Activated CD4-positive, CD25-positive, alpha-beta regulatory T cell treated with anti-CD3 and anti-CD28 coated beads, Interleukin-2, amount 50 U/mL, for 16 hours (primary cell): ENCODE measurements at regions not wholly inside any gene's neighbourhood (a gene's known extent, or its start where the extent isn't known, plus 50 kb on each side); places are given as distances from the start of the nearest gene placed in this dataset.
"Not testable (repeated sequence)": the region's sequence is repeated elsewhere in the genome, so short reads cannot be mapped to it uniquely, and the experiment has no call there.

Experiments used
- DNase-seq: peaks from one replicate; pipeline ENCODE4 v3.0.0-alpha.2; 2020; ENCODE audit warnings: low read depth, low spot score

DNA sequence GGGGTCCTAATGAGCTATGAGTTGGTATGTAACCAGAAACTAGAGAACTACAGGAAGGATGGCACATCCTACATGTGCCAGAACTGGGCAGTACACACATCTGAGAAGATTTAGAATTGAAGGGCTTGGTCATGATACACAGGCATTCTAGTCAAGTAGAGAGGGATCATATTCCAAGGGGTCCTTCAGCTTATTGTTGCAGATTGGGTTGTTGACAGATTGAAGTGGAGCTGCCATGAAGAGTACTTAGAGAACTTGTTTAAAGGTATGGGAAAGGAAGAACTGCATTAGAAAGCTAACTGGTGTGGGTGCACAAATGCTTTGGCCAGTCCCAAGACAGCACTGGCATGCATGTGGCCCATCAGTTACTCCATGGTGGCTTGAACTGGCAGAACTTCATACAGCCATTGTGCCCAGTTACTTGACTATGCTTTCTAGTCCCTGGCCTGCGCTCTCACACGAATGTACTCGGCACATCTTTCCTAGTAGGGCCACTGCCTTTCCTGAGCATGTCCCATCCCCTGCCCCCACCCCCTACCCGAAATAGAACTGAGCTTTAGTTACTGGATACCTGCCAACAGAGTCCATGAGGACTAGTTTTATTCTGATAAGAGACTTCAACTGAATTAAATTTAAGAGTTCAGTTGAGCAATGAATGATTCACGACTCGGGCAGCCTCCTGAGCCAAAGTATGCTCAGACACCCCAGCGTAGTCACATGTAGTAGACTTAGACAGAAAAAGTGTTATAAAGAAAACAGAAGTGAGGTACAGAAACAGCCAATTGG lies 64.0 kb downstream of the CCNG2 start:
- DNase-seq = no peak

DNA sequence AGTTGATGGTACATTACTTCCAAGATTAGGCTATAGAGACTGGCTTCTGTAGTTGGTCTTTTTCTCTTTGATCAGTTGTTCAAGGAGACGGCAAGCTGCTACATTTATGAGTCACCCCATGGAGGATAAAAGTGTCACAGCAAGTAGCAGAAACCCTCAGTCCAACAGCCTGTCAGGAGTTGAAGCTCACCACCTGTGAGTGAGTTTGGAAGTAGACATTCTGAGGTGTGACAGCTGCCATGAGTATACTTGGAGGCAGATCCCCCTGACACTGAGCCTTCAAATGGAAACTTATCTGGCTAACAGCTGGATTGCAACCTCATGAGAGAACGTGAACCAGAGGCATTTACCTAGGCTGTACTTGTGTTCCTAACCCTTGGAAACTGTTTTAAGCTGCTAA lies 68.0 kb downstream of the CCNG2 start:
- no peak for DNase-seq

DNA sequence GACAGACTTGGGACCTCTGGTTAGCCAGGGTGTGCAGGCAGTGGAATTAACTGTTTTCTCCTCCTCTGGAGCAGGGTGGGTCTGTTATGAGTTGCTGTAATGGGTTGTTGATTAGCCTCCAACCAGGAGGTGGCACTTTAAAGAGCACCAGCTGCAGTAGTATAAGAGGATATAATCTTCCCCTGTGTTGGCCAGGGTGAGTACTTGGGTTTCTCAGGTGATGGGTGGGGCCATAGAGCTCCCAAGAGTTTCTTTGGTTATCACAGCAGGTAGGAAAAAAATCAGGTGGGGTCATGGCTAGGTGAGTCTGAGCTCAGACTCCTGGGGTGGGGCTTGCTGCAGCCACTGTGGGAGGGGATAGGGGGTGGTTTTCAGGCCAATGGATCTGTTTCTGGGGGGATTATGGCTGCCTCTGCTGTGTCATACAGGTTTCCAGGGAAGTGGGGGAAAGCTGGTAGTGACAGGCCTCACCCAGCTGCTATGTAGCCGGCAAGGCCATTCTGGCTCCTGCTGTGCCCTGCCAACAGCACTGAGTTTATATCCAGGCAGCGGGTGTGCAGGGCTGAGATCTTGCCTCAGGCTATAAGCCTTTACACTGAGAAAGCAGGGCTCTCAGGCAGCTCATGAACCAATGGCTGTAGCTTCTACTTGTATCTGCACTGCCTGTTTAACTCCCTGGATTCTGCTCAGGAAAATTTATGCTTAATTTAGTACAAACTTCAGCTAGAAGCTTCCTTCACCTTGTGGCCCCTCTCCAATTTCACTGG lies 70.1 kb downstream of the CCNG2 start:
- DNase-seq = no peak

DNA sequence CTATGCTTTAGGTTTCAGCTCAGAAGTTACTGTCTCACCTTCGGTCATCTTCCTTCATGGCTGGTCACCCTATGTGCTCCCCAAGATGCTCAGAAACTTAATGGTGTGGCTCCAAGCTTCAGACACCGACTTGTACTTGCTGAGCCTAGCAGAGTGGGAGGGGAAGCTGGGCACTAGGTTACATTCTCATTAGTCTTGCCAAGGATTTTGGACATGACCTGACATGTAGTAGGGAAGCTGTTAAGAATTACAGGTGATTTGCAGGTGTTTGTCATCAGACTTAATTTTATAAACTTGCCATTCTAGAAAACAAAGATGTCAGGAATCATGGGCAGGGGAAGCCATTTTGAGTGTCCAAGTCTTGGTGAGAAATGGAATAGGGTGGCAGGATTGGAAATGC lies 72.4 kb downstream of the CCNG2 start:
- no peak for DNase-seq

DNA sequence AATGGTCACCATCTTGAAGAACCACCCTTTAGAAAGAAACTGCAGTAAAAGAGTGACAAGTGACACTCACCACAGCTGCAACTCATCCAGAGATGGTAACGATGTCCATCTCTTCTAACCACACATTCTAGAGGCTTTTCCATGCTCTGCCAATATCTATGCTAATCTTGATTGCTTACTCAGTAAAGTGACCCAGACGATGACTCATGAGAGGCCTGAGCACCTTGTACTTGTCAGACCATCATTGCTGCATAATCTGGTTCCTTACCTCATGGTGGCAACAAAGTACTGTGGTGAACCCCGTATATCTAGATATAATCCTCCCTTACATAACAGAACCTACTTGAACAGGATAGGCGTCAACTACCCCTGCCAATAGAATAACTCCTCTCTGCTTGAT lies 75.6 kb downstream of the CCNG2 start:
- DNase-seq = no peak

DNA sequence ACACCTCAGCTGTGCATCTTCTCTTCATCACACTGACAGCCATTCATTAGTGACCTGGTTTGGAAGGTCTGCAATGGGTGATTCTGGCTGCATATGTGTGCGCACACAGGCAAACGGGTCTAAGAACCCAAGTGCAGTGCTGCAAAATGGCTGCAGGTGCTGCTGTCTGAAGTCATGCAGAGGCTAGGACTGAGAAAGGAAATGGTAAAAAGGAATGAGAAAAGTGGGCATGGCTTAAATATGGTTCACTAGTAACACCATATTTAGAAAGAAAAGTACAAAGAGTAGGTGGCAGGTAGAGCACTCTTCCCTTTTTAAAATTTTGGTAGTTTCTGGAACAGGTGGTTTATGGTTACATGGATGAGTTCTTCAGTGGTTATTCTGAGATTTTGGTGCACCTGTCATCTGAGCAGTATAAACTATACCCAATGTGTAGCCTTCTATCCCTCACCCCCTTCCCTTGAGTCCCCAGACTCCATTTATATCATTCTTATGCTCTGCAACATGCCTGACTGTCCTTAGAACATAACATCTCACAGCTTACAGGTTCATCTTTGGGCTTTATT lies 78.4 kb downstream of the CCNG2 start:
- no peak for DNase-seq

DNA sequence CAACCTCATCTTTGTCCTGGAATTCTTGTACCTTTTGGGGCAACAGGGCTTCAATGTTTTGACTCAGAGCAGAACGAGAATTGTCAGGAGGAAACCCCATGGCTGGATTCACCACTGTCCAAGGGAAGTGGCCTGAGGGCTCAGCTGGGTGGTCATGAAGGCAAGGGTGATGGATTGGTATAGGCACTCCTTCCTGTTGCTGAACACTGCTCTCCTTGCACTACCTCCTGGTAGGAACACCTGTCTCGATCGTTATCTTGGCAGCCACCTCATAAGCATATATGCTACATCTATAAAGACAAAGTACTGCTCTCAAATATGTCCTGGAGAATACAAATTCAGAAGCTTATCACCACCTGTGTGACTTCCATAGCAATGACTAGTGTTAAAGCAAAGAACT lies 79.8 kb downstream of the CCNG2 start:
- no peak for DNase-seq

DNA sequence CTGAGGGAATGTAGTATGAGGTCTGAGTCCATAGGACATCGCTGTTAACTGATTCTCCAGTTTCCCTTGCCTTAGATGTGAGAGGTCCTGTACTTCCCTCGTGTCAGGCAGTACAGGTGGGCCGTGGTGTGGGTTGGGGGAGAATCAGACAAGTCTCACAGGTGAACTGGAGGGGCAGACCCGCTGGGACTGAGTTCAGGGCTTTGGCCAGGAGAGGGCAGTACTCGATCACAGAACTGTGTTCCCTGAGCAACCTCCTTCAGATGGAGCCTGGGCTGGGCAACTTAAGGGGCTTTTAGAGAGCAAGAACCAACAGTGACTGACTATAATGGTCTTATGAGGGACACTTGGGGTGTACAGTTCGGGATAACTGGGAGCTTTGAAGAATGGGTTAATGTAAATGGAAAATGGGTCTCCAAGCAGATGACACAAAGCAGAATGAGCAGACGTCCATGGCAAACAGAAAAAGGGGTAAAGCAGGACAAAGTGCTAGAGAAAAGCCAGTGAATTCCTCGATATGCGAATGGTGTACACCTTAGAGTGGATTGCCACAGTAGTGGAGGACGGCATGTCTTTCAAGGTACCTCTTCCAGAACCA lies 83.6 kb downstream of the CCNG2 start:
- DNase-seq = peak; percentile 18

DNA sequence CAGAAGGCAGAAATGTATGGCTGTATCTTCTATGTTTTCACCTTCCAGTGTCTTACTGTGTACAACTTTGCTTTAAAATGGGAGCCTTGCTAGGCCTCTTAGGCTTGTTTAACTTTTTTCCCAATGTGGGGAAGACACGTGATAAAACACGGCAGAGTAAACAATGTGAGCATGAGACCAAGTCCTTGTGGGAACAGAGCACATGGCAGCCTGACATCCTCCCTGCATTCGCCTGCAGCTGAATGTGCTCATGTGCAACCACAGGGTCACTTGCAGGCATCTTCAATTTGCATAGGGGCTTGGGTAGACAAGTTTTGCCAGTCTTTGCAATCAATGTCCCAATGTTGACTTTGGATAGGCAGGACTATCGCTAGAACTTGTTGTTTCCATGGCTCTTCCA lies 91.8 kb downstream of the CCNG2 start:
- no peak for DNase-seq

DNA sequence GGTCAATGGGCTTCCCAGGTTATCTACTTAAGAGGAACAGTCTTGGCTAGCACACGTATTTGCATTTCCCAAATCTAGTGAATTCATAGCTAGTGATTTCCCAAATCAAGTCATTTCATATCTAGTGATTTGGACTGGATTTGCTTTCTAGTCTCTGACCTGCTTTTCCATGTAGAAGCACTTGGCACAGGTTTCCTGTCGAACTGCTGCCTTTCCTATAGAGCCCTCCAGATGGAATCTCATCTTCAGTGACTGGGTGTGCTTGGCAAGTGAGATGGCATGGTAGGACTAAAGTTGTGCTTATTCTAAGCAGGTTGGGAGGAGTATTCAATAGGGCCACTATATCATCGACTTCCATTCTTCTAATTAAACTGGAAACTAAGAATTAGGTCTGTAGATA lies 94.7 kb downstream of the CCNG2 start:
- DNase-seq = no peak

DNA sequence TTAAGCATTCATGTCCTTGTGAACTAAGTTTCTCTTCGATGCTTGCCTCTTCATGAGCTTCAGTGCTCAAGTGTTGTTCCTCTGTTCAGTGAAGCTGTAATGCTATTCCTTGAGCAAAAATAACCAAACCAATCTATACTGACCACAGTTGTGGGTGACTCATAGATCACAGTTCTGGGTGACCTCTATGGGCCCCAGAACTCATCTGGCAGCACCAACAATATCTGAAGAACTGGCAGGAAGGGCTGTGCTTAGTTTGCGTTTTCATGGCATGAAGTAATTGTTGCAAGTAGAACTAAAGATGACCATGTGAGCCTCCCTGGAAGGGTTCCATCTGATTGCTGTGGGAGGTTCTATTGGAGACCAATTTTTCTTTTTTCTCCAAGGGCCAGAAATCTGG lies 106.2 kb downstream of the CCNG2 start:
- no peak for DNase-seq

DNA sequence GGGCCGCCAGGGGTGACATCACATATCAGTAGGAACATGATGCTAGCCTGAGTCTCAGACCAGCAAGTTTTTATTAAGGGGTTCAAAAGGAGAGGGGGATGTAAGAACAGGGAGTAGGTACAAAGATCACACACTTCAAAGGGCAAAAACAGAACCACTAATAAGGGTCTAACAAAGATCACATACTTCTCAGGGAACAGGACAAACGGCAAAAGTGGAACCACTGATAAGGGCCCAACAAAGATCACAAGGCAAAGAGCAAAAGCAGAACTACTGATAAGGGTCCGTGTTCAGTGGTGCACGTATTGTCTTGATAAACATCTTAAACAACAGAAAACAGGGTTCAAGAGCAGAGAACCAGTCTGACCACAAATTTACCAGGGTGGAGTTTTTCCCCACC lies 107.0 kb downstream of the CCNG2 start:
- DNase-seq = not testable (repeated sequence)

DNA sequence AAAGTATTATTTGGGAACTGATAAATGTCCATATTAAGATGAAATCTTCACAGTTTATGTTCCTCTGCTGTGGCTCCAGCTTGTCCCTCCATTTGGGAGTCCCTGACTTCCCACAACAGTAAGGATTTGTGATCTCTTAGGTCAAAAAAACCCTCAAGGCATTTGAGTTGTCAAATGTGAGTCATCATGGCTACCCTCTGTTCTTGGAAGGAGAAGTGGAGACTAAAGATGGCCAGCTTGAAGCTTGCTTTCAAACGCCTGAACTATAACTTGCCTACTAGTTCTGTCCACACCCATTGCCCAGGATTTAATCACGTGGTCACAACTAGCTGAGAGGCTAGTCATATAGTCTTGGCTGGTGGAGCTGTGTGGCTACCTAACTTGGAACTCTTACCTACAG lies 107.8 kb downstream of the CCNG2 start:
- DNase-seq = no peak

DNA sequence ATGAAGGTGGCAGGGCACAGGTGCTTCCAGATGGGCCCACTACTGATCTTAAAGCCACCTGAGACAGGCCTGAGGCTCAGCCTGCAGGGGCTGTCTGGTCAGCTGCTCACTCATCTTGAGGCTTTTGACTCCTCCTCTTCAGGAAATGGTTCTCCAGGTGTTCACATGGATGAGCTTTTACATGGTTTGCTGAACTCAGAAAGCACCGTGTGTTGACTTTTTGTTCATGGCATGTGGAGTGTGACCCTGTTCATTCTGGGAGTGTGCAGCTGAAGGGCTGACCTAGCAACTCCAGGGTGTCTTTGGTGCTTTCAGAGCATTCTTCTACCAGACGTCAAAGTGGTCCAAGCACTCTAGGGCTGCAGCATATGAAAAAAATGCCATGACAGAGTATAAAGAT lies 111.1 kb downstream of the CCNG2 start:
- DNase-seq = no peak

DNA sequence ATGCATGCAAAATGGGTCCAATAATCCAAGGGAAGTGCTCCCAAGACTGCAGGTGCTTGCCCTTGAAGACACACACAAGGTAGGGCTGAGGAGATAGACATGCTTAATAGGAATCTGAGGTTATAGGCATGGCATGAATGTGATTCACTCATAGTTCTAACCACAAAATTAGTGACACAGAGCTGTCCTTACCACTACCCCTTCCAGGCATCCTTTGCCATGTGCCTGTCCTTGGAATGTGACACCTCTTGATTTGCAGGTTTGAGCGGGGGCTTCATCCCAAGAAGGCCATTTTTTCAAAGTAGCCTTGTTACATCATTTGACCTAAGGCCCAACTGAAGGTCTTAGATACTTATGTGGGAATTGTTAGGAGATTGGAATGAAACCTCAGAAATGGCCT lies 112.5 kb downstream of the CCNG2 start:
- no peak for DNase-seq

DNA sequence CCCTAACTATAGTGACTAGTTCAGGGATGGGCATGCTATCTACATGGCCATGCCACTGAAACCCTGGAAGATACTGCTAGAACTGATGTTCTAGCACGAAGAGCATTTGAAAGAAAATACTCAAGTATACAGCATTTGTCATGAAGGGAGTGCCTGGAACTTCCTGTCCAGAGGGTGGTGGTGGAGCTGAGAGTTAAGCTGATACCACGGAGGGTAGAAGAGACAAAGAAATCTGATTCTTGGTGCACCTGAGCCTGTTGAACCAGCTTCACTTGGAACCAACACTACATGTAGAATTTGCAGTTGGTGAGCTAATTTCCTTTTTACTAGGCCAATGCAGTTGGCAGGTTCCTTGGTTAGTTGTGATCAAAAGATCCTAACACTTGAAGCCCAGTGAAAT lies 116.4 kb downstream of the CCNG2 start:
- DNase-seq = no peak

DNA sequence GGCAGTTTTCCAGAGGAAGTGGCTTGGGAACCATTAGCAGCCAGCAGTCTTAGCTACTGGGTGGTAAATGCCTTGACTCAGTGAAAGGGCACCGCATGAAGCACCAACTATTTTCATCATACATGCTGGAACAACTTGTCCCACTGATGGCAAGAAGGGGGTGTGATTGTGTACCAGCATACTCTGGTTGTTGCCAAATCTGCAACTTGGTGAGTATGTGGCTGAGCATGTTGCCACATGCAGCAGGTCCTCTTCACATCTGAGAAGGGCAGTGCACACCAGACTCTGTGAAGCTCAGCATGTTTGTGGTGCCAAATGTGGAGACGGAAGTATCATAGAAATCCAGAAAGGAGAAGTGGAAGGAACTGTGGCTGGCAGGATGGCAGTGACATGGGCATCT lies 122.1 kb downstream of the CCNG2 start:
- DNase-seq = not testable (repeated sequence)

DNA sequence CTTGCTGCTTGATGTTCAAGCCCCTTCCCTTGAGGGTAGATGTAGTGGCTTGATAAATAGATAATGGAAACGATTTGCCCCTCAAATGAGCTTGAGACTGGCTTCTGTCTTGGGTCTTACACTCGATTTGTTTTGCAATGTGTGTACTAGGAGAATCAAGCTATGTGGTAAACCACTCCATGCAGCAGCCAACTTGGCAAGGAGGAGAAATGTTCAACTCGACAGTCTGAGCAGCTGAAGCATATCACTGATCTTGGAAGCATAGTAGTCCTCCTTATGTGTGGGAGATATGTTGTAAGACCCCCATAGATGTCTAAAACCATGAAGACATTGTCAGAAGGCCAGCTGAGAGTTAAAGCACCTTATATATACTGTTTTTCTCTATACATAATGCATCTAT lies 125.3 kb downstream of the CCNG2 start:
- DNase-seq = no peak

DNA sequence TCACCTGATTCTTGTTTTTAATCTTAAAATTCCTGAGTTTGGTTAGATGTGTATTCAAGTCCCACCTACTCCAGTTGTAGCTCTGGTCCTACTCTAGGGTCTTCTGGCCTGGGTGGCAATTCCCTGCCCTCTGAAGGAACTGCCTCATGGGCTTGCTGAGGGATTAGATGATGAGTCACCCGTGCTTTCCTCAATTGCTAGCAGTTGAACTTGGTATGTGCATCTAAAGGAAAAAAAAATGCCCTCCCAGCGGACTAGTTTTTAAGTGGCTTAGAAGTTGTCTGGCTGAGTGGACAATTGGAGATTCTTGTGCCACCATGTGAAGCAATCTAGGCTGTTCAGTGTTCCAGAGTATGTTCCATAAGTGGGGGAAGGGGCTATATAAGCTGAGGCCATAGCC lies 127.0 kb downstream of the CCNG2 start:
- no peak for DNase-seq

DNA sequence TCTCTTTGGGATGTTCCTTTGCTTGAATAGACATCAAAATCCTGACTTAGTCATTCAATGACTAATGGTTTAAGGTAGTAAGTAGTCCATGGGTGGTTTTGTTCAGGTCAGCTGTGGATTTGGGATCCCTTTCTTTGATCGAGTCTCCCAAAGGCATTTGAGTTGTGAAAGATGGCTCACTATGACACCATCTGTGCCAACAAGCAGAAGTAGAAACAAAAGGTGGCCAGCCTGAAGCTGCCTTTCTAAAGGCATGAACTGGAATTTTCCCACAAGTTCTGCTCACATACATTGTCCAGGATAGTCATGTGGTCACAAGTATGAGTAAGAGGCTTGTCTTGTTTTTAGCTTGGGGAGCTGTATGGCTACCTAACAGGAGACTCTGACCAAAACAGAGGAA lies 129.9 kb downstream of the CCNG2 start:
- no peak for DNase-seq

DNA sequence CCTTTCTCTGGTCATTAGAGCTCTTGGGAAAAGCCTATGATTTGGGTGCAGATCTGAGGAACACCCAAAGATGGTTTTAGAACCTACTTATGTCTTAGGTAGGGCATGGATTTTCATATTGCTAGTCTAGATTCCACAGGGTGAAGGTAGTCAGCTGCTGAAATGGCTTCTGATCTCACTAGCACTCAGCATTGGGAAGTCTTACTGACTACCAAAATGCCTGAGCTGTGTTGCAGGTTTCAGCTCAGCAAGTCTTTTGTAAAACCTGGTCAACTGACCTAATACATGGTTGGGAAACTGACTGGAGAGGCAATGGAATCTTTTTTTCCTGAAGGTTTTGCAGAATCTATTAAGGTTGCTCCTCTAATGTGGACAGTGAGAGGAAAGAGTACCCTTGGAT lies 136.4 kb downstream of the CCNG2 start:
- no peak for DNase-seq

DNA sequence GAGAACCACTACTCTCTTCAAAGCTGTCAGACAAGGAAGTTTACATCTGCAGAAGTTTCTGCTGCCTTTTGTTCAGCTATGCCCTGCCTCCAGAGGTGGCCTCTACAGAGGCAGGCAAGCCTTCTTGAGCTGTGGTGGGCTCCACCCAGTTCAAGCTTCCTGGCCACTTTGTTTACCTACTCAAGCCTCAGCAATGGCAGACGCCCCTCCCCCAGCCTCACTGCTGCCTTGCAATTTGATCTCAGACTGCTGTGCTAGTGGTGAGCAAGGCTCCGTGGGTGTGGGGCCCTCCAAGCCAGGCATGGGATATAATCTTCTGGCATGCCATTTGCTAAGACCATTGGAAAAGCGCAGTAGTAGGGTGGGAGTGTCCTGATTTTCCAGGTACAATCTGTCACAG lies 144.0 kb downstream of the CCNG2 start:
- DNase-seq = not testable (repeated sequence)

DNA sequence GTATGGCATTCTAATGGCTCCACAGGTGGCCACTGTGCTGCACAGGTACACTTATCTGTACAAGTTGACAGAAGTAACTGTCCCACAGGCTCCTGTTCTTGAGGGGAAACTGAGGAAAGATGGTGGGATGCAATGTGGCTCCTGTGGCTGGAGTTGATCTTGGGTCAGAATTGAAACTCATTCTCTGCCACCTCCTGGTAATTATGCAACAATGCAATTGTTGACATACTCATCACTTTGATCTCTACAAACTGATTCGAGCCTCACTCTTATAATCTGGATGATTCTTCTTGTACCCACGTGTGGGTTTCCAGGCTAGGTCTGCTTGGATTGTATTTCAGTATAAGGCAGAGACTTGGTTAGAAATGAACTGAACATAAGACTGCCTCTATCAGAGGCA lies 148.8 kb downstream of the CCNG2 start:
- DNase-seq = no peak
